HCT116 (cell line): ENCODE measurements at regions not wholly inside any gene's neighbourhood (a gene's known extent, or its start where the extent isn't known, plus 50 kb on each side); places are given as distances from the start of the nearest gene placed in this dataset.

Experiments
- POLR2AphosphoS5 ChIP-seq: IDR thresholded peaks from 2 replicates; pipeline ENCODE4 v1.6.1; 2011; ENCODE audit warnings: mild to moderate bottlenecking, low read depth, low read length, moderate library complexity
- TF ChIP-seq, protein P1 (sequence below), 3 experiments: fragments of 200-600 bp in 1 of 3; sonication (generic) in 1 of 3; IDR thresholded peaks in 2 of 3; conservative IDR thresholded peaks in 1 of 3; 2 replicates each; pipeline ENCODE4 v1.5.1; 2012 to 2017; ENCODE audit warnings: low read depth in 2 of 3, low read length in 2 of 3, antibody characterized with exemption in 1 of 3, borderline replicate concordance in 1 of 3, control low read depth in 1 of 3, mild to moderate bottlenecking in 1 of 3, mixed read lengths in 1 of 3, mixed run types in 1 of 3, moderate library complexity in 1 of 3; ENCODE audit not compliant: insufficient read depth in 1 of 3

- TF ChIP-seq, protein P1, sequence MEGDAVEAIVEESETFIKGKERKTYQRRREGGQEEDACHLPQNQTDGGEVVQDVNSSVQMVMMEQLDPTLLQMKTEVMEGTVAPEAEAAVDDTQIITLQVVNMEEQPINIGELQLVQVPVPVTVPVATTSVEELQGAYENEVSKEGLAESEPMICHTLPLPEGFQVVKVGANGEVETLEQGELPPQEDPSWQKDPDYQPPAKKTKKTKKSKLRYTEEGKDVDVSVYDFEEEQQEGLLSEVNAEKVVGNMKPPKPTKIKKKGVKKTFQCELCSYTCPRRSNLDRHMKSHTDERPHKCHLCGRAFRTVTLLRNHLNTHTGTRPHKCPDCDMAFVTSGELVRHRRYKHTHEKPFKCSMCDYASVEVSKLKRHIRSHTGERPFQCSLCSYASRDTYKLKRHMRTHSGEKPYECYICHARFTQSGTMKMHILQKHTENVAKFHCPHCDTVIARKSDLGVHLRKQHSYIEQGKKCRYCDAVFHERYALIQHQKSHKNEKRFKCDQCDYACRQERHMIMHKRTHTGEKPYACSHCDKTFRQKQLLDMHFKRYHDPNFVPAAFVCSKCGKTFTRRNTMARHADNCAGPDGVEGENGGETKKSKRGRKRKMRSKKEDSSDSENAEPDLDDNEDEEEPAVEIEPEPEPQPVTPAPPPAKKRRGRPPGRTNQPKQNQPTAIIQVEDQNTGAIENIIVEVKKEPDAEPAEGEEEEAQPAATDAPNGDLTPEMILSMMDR (IDR thresholded peaks at IDR 0.05 in 2 of 3, conservative IDR thresholded peaks at IDR 0.05 in 1 of 3; ENCODE audit: borderline replicate concordance in 1 of 3, insufficient read depth in 1 of 3, low read depth in 2 of 3, low read length in 2 of 3), result no peak
- TF ChIP-seq POLR2AphosphoS5, result no peak
Observed at GRCh38 chr1:94670273-94670672, 128.7 kb upstream of the F3 start.
